Liver (tissue), 8 donors: ENCODE measurements at regions not wholly inside any gene's neighbourhood (a gene's known extent, or its start where the extent isn't known, plus 50 kb on each side); places are given as distances from the start of the nearest gene placed in this dataset.

Experiments used
- DNase-seq: peaks from one replicate; pipeline ENCODE4 v3.0.0-alpha.2; 2017; ENCODE audit warnings: low spot score
- H3K27ac ChIP-seq, 2 donors: one replicate each; pipeline ENCODE4 v1.7.0; 2013; ENCODE audit warnings: inconsistent platforms in 2 of 2, low read length in 2 of 2, control low read depth in 1 of 2, low read depth in 1 of 2, mild to moderate bottlenecking in 1 of 2
- H3K27me3 ChIP-seq, 4 donors: one replicate each; pipeline versions ENCODE4 v1.6.1 to v1.7.0; 2013; ENCODE audit warnings: low read length in 3 of 4, inconsistent platforms in 1 of 4, mild to moderate bottlenecking in 1 of 4, moderate library complexity in 1 of 4; ENCODE audit not compliant: control insufficient read depth in 4 of 4, insufficient read depth in 4 of 4
- H3K36me3 ChIP-seq, 4 donors: one replicate each; pipeline versions ENCODE4 v1.6.1 to v1.7.0; 2013; ENCODE audit warnings: low read length in 3 of 4, mild to moderate bottlenecking in 3 of 4, low read depth in 1 of 4, moderate library complexity in 1 of 4; ENCODE audit not compliant: control insufficient read depth in 4 of 4, insufficient read depth in 3 of 4
- H3K4me1 ChIP-seq, 4 donors: one replicate each; pipeline versions ENCODE4 v1.6.1 to v1.7.0; 2013; ENCODE audit warnings: low read length in 3 of 4, mild to moderate bottlenecking in 3 of 4, moderate library complexity in 1 of 4; ENCODE audit not compliant: control insufficient read depth in 4 of 4, insufficient read depth in 4 of 4
- H3K4me3 ChIP-seq, 3 donors: one replicate each; pipeline versions ENCODE4 v1.6.1 to v1.7.0; 2013; ENCODE audit warnings: low read length in 3 of 3, control low read depth in 1 of 3, low read depth in 1 of 3, mild to moderate bottlenecking in 1 of 3
- H3K9ac ChIP-seq, 2 donors: one replicate each; pipeline ENCODE4 v1.7.0; 2013; ENCODE audit warnings: low read length in 2 of 2, mild to moderate bottlenecking in 2 of 2, moderate library complexity in 2 of 2, control low read depth in 1 of 2, low read depth in 1 of 2
- H3K9me3 ChIP-seq, 4 donors: one replicate each; pipeline versions ENCODE4 v1.6.1 to v1.7.0; 2013; ENCODE audit warnings: low read length in 3 of 4; ENCODE audit not compliant: control insufficient read depth in 4 of 4
- ATF3 ChIP-seq: IDR thresholded peaks from 2 replicates; pipeline ENCODE4 v1.6.1; 2016; ENCODE audit warnings: antibody characterized with exemption
- CTCF ChIP-seq: fragments of 150-350 bp; IDR thresholded peaks from 2 replicates; pipeline ENCODE4 v1.5.1; 2017; ENCODE audit warnings: improper control_type of control experiment, low read depth, low read length; ENCODE audit not compliant: missing input control
- EGR1 ChIP-seq, 2 donors: IDR thresholded peaks; 2 replicates each; pipeline ENCODE4 v1.6.1; 2016 to 2018; ENCODE audit warnings: antibody characterized with exemption in 2 of 2, low read depth in 2 of 2
- FOXA1 ChIP-seq: IDR thresholded peaks from 2 replicates; pipeline ENCODE4 v1.6.1; 2016; ENCODE audit warnings: antibody characterized with exemption
- FOXA2 ChIP-seq: IDR thresholded peaks from 2 replicates; pipeline ENCODE4 v1.6.1; 2016; ENCODE audit warnings: antibody characterized with exemption
- GABPA ChIP-seq, 2 donors: IDR thresholded peaks in 1 of 2; conservative IDR thresholded peaks in 1 of 2; 2 replicates each; pipeline ENCODE4 v1.6.1; 2016; ENCODE audit warnings: antibody characterized with exemption in 2 of 2, mild to moderate bottlenecking in 1 of 2, moderate library complexity in 1 of 2
- HNF4A ChIP-seq, 2 donors: conservative IDR thresholded peaks; 2 replicates each; pipeline ENCODE4 v1.6.1; 2016; ENCODE audit warnings: antibody characterized with exemption in 2 of 2, mild to moderate bottlenecking in 2 of 2
- HNF4G ChIP-seq: IDR thresholded peaks from 2 replicates; pipeline ENCODE4 v1.6.1; 2016; ENCODE audit warnings: antibody characterized with exemption
- JUND ChIP-seq, 2 donors: IDR thresholded peaks; 2 replicates each; pipeline ENCODE4 v1.6.1; 2016; ENCODE audit warnings: antibody characterized with exemption in 2 of 2
- MAX ChIP-seq: IDR thresholded peaks from 2 replicates; pipeline ENCODE4 v1.6.1; 2016; ENCODE audit warnings: antibody characterized with exemption
- RAD21 ChIP-seq, 2 donors: IDR thresholded peaks; 2 replicates each; pipeline ENCODE4 v1.6.1; 2016; ENCODE audit warnings: antibody characterized with exemption in 2 of 2, mild to moderate bottlenecking in 2 of 2
- REST ChIP-seq: IDR thresholded peaks from 2 replicates; pipeline ENCODE4 v1.6.1; 2016; ENCODE audit warnings: antibody characterized with exemption, mild to moderate bottlenecking
- RXRA ChIP-seq, 2 donors: IDR thresholded peaks; 2 replicates each; pipeline ENCODE4 v1.6.1; 2017 to 2018; ENCODE audit warnings: antibody characterized with exemption in 2 of 2, mild to moderate bottlenecking in 1 of 2
- TAF1 ChIP-seq: conservative IDR thresholded peaks from 2 replicates; pipeline ENCODE4 v1.6.1; 2016; ENCODE audit warnings: antibody characterized with exemption, mild to moderate bottlenecking
- YY1 ChIP-seq: IDR thresholded peaks from 2 replicates; pipeline ENCODE4 v1.6.1; 2016; ENCODE audit warnings: antibody characterized with exemption, mild to moderate bottlenecking
- WGBS: extraction: QIAGEN DNeasy Blood & Tissue Kit; methylation state at CpG from one replicate; pipeline ENCODE4 v1.1.7; 2013; 5-methylcytosine and 5-hydroxymethylcytosine counted together
- donor health status: healthy.
- donor health status: healthy.
- donor health status: healthy.
- donor health status: healthy.
- donor health status: healthy.

DNA sequence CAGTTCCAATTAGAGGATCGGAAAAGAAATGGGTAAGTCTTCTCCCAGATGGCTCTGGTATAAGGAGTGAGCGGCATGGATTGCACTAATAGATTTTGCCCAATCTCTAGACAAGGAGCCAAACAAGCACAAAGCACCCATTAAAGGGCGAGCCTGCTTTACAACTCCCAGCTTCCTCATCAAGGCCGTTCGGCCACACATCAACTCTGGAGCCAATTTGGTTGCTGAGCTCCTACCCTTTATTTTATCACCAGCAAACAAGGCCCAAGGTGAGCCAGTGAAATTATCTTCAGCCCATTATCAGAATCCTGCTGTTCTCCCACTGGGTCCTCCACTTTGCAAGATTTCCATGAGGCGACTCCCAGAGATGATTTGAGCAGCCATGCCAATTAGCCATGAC is 292.2 kb upstream of the NPVF start:
- 88% methylated on average over 6 of the region's 6 CpGs for WGBS
- H3K9ac ChIP-seq: no peak overlapping the region
- no peaks in the 10 kb centered on the region for H3K36me3 ChIP-seq
- no peaks in the 10 kb centered on the region for H3K27me3 ChIP-seq
- H3K4me3 ChIP-seq: no peak overlapping the region
- H3K9me3 ChIP-seq: no peaks in the 10 kb centered on the region
- no peak for DNase-seq
- no peak overlapping the region for H3K27ac ChIP-seq
- TF ChIP-seq YY1 (no peak), MAX (no peak), JUND (IDR thresholded peaks at IDR 0.05) (no peak), HNF4A (conservative IDR thresholded peaks at IDR 0.05) (no peak), EGR1 (IDR thresholded peaks at IDR 0.05; ENCODE audit: low read depth in 2 of 2) (no peak), GABPA (IDR thresholded peaks at IDR 0.05 in 1 of 2, conservative IDR thresholded peaks at IDR 0.05 in 1 of 2) (no peak), RXRA (IDR thresholded peaks at IDR 0.05) (no peak), RAD21 (IDR thresholded peaks at IDR 0.05) (no peak), REST (no peak), ATF3 (no peak), HNF4G (no peak)
- no peaks in the 10 kb centered on the region for H3K4me1 ChIP-seq

- 81% methylated on average over 6 of the region's 6 CpGs for WGBS
- no peaks in the 10 kb centered on the region for H3K27me3 ChIP-seq
- no peaks in the 10 kb centered on the region for H3K9me3 ChIP-seq
- TF ChIP-seq FOXA1: no peak
- no peak for TF ChIP-seq TAF1
- H3K36me3 ChIP-seq: no peaks in the 10 kb centered on the region
- no peak overlapping the region for H3K4me3 ChIP-seq
- no peak overlapping the region for H3K9ac ChIP-seq
- no peak for DNase-seq
- no peaks in the 10 kb centered on the region for H3K4me1 ChIP-seq
- no peak overlapping the region for H3K27ac ChIP-seq
Measured at GRCh38 chr7:25521236-25521635, 292.9 kb upstream of the NPVF start.

GRCh38 chr7:25522727-25523126 is 294.4 kb upstream of the NPVF start:
- Histone ChIP-seq H3K27me3 (no peaks in the 10 kb centered on the region), H3K4me3 (no peak overlapping the region), H3K36me3 (no peaks in the 10 kb centered on the region), H3K4me1 (no peaks in the 10 kb centered on the region), H3K27ac (no peak overlapping the region), H3K9me3 (no peaks in the 10 kb centered on the region), H3K9ac (no peak overlapping the region)
- TF ChIP-seq RAD21 (IDR thresholded peaks at IDR 0.05) (no peak), FOXA2 (no peak), CTCF (no peak), HNF4G (no peak)
- no peak for DNase-seq
